ENCODE measurements at regions not wholly inside any gene's neighbourhood (a gene's known extent, or its start where the extent isn't known, plus 50 kb on each side); places are given as distances from the start of the nearest gene placed in this dataset.

DNA sequence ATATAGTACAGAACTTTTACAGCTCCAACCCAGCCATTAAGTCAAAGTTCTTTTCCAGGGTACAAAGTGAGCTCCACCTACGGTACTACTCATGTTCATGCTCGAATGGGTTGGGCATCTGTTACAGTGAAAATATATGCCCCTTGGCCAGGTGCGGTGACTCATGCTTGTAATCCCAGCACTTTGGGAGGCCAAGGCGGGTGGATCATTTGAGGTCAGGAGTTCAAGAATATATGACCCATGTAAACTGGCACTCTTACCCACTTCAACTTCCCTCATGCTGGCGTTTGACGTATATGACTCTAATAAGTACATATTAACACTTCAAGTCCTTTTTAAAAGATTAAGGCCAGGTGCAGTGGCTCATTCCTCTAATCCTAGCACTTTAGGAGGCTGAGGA is 71.3 kb upstream of the PKN2 start:
- TF ChIP-seq, protein P1, sequence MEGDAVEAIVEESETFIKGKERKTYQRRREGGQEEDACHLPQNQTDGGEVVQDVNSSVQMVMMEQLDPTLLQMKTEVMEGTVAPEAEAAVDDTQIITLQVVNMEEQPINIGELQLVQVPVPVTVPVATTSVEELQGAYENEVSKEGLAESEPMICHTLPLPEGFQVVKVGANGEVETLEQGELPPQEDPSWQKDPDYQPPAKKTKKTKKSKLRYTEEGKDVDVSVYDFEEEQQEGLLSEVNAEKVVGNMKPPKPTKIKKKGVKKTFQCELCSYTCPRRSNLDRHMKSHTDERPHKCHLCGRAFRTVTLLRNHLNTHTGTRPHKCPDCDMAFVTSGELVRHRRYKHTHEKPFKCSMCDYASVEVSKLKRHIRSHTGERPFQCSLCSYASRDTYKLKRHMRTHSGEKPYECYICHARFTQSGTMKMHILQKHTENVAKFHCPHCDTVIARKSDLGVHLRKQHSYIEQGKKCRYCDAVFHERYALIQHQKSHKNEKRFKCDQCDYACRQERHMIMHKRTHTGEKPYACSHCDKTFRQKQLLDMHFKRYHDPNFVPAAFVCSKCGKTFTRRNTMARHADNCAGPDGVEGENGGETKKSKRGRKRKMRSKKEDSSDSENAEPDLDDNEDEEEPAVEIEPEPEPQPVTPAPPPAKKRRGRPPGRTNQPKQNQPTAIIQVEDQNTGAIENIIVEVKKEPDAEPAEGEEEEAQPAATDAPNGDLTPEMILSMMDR (conservative IDR thresholded peaks at IDR 0.05): no peak
- no peak for TF ChIP-seq ZFX (IDR thresholded peaks at IDR 0.05)

Data from C4-2B (cell line).